ENCODE measurements at regions not wholly inside any gene's neighbourhood (a gene's known extent, or its start where the extent isn't known, plus 50 kb on each side); places are given as distances from the start of the nearest gene placed in this dataset.

- WGBS, 2 donors = 88 to 93% methylated on average over 5 to 6 of the region's 6 CpGs
- no peak overlapping the region for H3K27ac ChIP-seq
- ATAC-seq (ENCODE audit: low FRiP score in 2 of 2) = peak in 1 of 2 donors; percentile 35
Measured at GRCh38 chr9:13810510-13810909, 503.4 kb downstream of the NFIB start.

GRCh38 chr9:13809401-13809800, 504.5 kb downstream of the NFIB start:
- Histone ChIP-seq H3K27me3 (no peaks in the 10 kb centered on the region), H3K9me3 (no peaks in the 10 kb centered on the region), H3K4me1 (no peaks in the 10 kb centered on the region), H3K36me3 (no peaks in the 10 kb centered on the region), H3K27ac (no peak overlapping the region), H3K4me3 (no peak overlapping the region)
- DNase-seq (no peak), ATAC-seq (ENCODE audit: low FRiP score in 2 of 2) (no peak)
- WGBS, 2 donors = 83 to 92% methylated on average over 1 of the region's 1 CpG
- TF ChIP-seq EP300 (IDR thresholded peaks at IDR 0.05) = no peak

More at GRCh38 chr9:13810510-13810909, 503.4 kb downstream of the NFIB start:
- Histone ChIP-seq H3K27me3 (no peaks in the 10 kb centered on the region), H3K4me1 (no peaks in the 10 kb centered on the region), H3K4me3 (no peak overlapping the region), H3K9me3 (no peaks in the 10 kb centered on the region), H3K36me3 (no peaks in the 10 kb centered on the region)
- TF ChIP-seq POLR2AphosphoS5 (IDR thresholded peaks at IDR 0.05) = no peak
- TF ChIP-seq CTCF (IDR thresholded peaks at IDR 0.05) = no peak
- TF ChIP-seq POLR2A (IDR thresholded peaks at IDR 0.05) = no peak
- no peak for TF ChIP-seq EP300 (IDR thresholded peaks at IDR 0.05)
- no peak for DNase-seq

GRCh38 chr9:13807118-13807517, 506.8 kb downstream of the NFIB start:
- ATAC-seq (ENCODE audit: low FRiP score in 2 of 2) = no peak
- H3K27me3 ChIP-seq = no peaks in the 10 kb centered on the region
- no peak for TF ChIP-seq POLR2A (IDR thresholded peaks at IDR 0.05)
- H3K4me3 ChIP-seq = no peak overlapping the region
- H3K27ac ChIP-seq = no peak overlapping the region
- H3K4me1 ChIP-seq = no peaks in the 10 kb centered on the region
- no peaks in the 10 kb centered on the region for H3K9me3 ChIP-seq
- DNase-seq = no peak
- WGBS, 2 donors = 88 to 92% methylated on average over 4 of the region's 4 CpGs
- H3K36me3 ChIP-seq = no peaks in the 10 kb centered on the region

GRCh38 chr9:13806714-13807113, 507.2 kb downstream of the NFIB start:
- 73 to 88% methylated on average over 2 of the region's 2 CpGs for WGBS, 2 donors
- TF ChIP-seq CTCF (IDR thresholded peaks at IDR 0.05) (no peak), EP300 (IDR thresholded peaks at IDR 0.05) (no peak), POLR2A (IDR thresholded peaks at IDR 0.05) (no peak), POLR2AphosphoS5 (IDR thresholded peaks at IDR 0.05) (no peak)
- no peaks in the 10 kb centered on the region for H3K4me1 ChIP-seq
- H3K27ac ChIP-seq = no peak overlapping the region
- H3K27me3 ChIP-seq = no peaks in the 10 kb centered on the region
- no peaks in the 10 kb centered on the region for H3K9me3 ChIP-seq
- H3K4me3 ChIP-seq = no peak overlapping the region
- no peaks in the 10 kb centered on the region for H3K36me3 ChIP-seq
- ATAC-seq (ENCODE audit: low FRiP score in 2 of 2) (no peak), DNase-seq (no peak)

- no peaks in the 10 kb centered on the region for H3K36me3 ChIP-seq
- H3K27me3 ChIP-seq = no peaks in the 10 kb centered on the region
- 82 to 84% methylated on average over 5 of the region's 5 CpGs for WGBS, 2 donors
- ATAC-seq (ENCODE audit: low FRiP score in 2 of 2) = no peak
- H3K4me3 ChIP-seq = no peak overlapping the region
- H3K9me3 ChIP-seq = no peaks in the 10 kb centered on the region
- no peak for DNase-seq
- no peak overlapping the region for H3K27ac ChIP-seq
- no peaks in the 10 kb centered on the region for H3K4me1 ChIP-seq
- TF ChIP-seq CTCF (IDR thresholded peaks at IDR 0.05) (no peak), POLR2A (IDR thresholded peaks at IDR 0.05) (no peak), POLR2AphosphoS5 (IDR thresholded peaks at IDR 0.05) (no peak), EP300 (IDR thresholded peaks at IDR 0.05) (no peak)
Measured at GRCh38 chr9:13805546-13805945, 508.4 kb downstream of the NFIB start.

GRCh38 chr9:13804532-13804931, 509.4 kb downstream of the NFIB start:
- WGBS, 2 donors = 84 to 90% methylated on average over 4 of the region's 4 CpGs
- TF ChIP-seq CTCF (IDR thresholded peaks at IDR 0.05) (no peak), EP300 (IDR thresholded peaks at IDR 0.05) (no peak), POLR2AphosphoS5 (IDR thresholded peaks at IDR 0.05) (no peak), POLR2A (IDR thresholded peaks at IDR 0.05) (no peak)
- Histone ChIP-seq H3K9me3 (no peaks in the 10 kb centered on the region), H3K4me1 (no peaks in the 10 kb centered on the region), H3K4me3 (no peak overlapping the region), H3K27me3 (no peaks in the 10 kb centered on the region), H3K36me3 (no peaks in the 10 kb centered on the region), H3K27ac (no peak overlapping the region)
- no peak for ATAC-seq (ENCODE audit: low FRiP score in 2 of 2)
- no peak for DNase-seq
